Kidney epithelial cell (primary cell): ENCODE measurements at regions not wholly inside any gene's neighbourhood (a gene's known extent, or its start where the extent isn't known, plus 50 kb on each side); places are given as distances from the start of the nearest gene placed in this dataset.

Source experiments
- DNase-seq: peaks from one replicate; pipeline ENCODE4 v3.0.0-alpha.2; 2010; ENCODE audit warnings: low read depth
- H3K27me3 ChIP-seq: 2 replicates; pipeline ENCODE4 v1.6.0; 2011; ENCODE audit warnings: low read length; ENCODE audit not compliant: control insufficient read depth, insufficient read depth
- H3K36me3 ChIP-seq: 2 replicates; pipeline ENCODE4 v1.5.1; 2011; ENCODE audit warnings: low read length; ENCODE audit not compliant: control insufficient read depth, insufficient read depth
- H3K4me3 ChIP-seq: 2 replicates; pipeline ENCODE4 v1.5.1; 2011; ENCODE audit warnings: low read depth, mild to moderate bottlenecking, control low read depth, low read length
- CTCF ChIP-seq: IDR thresholded peaks from 2 replicates; pipeline ENCODE4 v1.5.1; 2011; ENCODE audit warnings: mild to moderate bottlenecking, moderate library complexity, low read length, control low read depth, inconsistent platforms; ENCODE audit not compliant: insufficient read depth, poor library complexity, severe bottlenecking

- TF ChIP-seq CTCF, result no peak
- DNase-seq, result no peak
- Histone ChIP-seq H3K4me3 (no peak overlapping the region), H3K27me3 (no peaks in the 10 kb centered on the region), H3K36me3 (no peaks in the 10 kb centered on the region)
These were observed 321.0 kb downstream of the IGSF11 start for GRCh38 chr3:118713502-118714207.

DNA sequence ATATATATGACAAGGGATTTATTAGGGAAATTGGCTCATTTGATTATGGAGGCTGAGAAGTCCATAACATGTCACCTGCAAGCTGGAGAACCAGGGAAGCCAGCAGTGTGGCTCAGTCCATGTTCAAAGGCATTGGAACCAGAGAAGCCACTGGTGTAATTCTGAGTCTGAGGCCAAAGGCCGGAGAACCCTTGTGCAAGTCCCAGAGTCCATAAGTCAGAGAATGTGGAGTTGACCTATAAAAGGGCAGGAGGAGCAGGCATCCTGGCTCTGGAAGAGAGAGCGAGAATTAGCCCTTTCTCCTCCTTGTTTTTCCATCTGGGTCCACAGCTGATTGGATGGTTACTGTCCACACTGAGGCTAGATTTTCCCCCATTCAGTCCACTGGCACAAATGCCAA lies 319.8 kb downstream of the IGSF11 start:
- H3K27me3 ChIP-seq, result no peaks in the 10 kb centered on the region
- no peaks in the 10 kb centered on the region for H3K36me3 ChIP-seq
- DNase-seq, result no peak
- H3K4me3 ChIP-seq, result no peak overlapping the region
- no peak for TF ChIP-seq CTCF

GRCh38 chr3:118729546-118729945 lies 305.1 kb downstream of the IGSF11 start:
- Histone ChIP-seq H3K27me3 (no peaks in the 10 kb centered on the region), H3K36me3 (no peaks in the 10 kb centered on the region), H3K4me3 (no peak overlapping the region)
- TF ChIP-seq CTCF, result no peak
- DNase-seq, result no peak

DNA sequence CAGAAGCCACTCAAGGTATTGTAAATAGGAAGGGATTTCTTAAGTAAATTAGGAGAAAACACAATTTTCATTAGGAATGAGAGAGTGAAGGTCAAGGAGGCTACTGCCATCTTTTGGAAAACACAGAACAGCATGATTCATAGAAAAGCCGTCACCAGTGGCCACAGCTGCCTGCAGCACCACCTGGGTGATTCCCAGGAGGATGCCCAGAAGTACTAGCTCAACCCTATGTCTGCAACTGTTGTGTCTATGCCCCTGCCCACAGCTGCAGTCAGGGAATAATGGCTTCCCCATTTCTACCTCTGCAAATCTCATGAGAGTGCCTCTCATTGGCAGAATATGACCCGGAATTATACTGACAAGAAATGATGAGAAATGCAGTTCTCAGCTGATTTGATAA lies 300.0 kb downstream of the IGSF11 start:
- Histone ChIP-seq H3K36me3 (no peaks in the 10 kb centered on the region), H3K27me3 (no peaks in the 10 kb centered on the region), H3K4me3 (no peak overlapping the region)
- TF ChIP-seq CTCF, result no peak
- no peak for DNase-seq

- no peak for DNase-seq
- Histone ChIP-seq H3K4me3 (no peak overlapping the region), H3K36me3 (no peaks in the 10 kb centered on the region)
These were observed 298.5 kb downstream of the IGSF11 start for GRCh38 chr3:118736107-118736506.

More at GRCh38 chr3:118736107-118736506, 298.5 kb downstream of the IGSF11 start:
- TF ChIP-seq CTCF, result no peak
- H3K27me3 ChIP-seq, result no peaks in the 10 kb centered on the region
